ENCODE measurements at regions not wholly inside any gene's neighbourhood (a gene's known extent, or its start where the extent isn't known, plus 50 kb on each side); places are given as distances from the start of the nearest gene placed in this dataset.

- TF ChIP-seq ZFP30 (CRISPR knock-in tag; IDR thresholded peaks at IDR 0.05) = no peak
- no peak for TF ChIP-seq ZFP3 (CRISPR knock-in tag; IDR thresholded peaks at IDR 0.05)
- no peak for TF ChIP-seq POU6F1 (CRISPR knock-in tag; IDR thresholded peaks at IDR 0.05; ENCODE audit: borderline replicate concordance, low read depth)
These were observed 170.2 kb upstream of the BET1 start for GRCh38 chr7:94174375-94174774.

Measured in SK-N-SH treated with all-trans-retinoic acid at 6 μM for 48 hours (cell line).